Neural cell (in vitro differentiated cells): ENCODE measurements at regions not wholly inside any gene's neighbourhood (a gene's known extent, or its start where the extent isn't known, plus 50 kb on each side); places are given as distances from the start of the nearest gene placed in this dataset.

Experiments used
- H2AFZ ChIP-seq: fragments of 200-600, 300-800 bp; sonication (generic), shearing (Covaris generic); 2 replicates; pipeline ENCODE4 v1.6.0; 2014; ENCODE audit warnings: low read depth, mild to moderate bottlenecking, antibody characterized with exemption, low read length, moderate library complexity
- H3F3A ChIP-seq: fragments of 200-600 bp; shearing (Covaris generic); 2 replicates; pipeline ENCODE4 v1.6.1; 2016; ENCODE audit warnings: mild to moderate bottlenecking, moderate library complexity, mixed read lengths, antibody characterized with exemption, low read length; ENCODE audit not compliant: insufficient read depth, poor library complexity, severe bottlenecking
- H3K27ac ChIP-seq: fragments of 200-600, 300-800 bp; sonication (generic), shearing (Covaris generic); 2 replicates; pipeline ENCODE4 v1.5.1; 2014; ENCODE audit warnings: mild to moderate bottlenecking, low read length, moderate library complexity
- H3K27me3 ChIP-seq: fragments of 300-800, 200-600 bp; sonication (generic), shearing (Covaris generic); 2 replicates; pipeline ENCODE4 v1.6.0; 2014; ENCODE audit warnings: mild to moderate bottlenecking, low read depth, low read length, moderate library complexity; ENCODE audit not compliant: insufficient read depth
- H3K36me3 ChIP-seq: fragments of 300-800, 200-600 bp; sonication (generic), shearing (Covaris generic); 2 replicates; pipeline ENCODE4 v1.5.1; 2014; ENCODE audit warnings: mild to moderate bottlenecking, antibody characterized with exemption, low read length, moderate library complexity; ENCODE audit not compliant: insufficient read depth
- H3K4me2 ChIP-seq: fragments of 300-800, 200-600 bp; sonication (generic), shearing (Covaris generic); 2 replicates; pipeline ENCODE4 v1.6.0; 2014; ENCODE audit warnings: mild to moderate bottlenecking, low read length
- H3K4me3 ChIP-seq: fragments of 300-800, 200-600 bp; sonication (generic), shearing (Covaris generic); 2 replicates; pipeline ENCODE4 v1.5.1; 2014; ENCODE audit warnings: mild to moderate bottlenecking, low read length, moderate library complexity
- H3K79me2 ChIP-seq: fragments of 200-600 bp; shearing (Covaris generic); replicated peaks from 2 replicates; pipeline ENCODE4 v1.6.0; 2014; ENCODE audit warnings: mild to moderate bottlenecking, low read length, moderate library complexity; ENCODE audit not compliant: insufficient read depth
- H3K9ac ChIP-seq: fragments of 300-800, 200-600 bp; sonication (generic), shearing (Covaris generic); 2 replicates; pipeline ENCODE4 v1.6.1; 2016; ENCODE audit warnings: mild to moderate bottlenecking, low read length, mixed read lengths
- H3K9me2 ChIP-seq: fragments of 200-600 bp; shearing (Covaris generic); 2 replicates; pipeline ENCODE4 v1.6.1; 2016; ENCODE audit warnings: mild to moderate bottlenecking, low read length, mixed read lengths; ENCODE audit not compliant: insufficient read depth
- H3K9me3 ChIP-seq: fragments of 200-600, 300-800 bp; sonication (generic), shearing (Covaris generic); 2 replicates; pipeline ENCODE4 v1.6.1; 2016; ENCODE audit warnings: mild to moderate bottlenecking, mixed run types, low read length, moderate library complexity, mixed read lengths
- H4K20me1 ChIP-seq: fragments of 200-600 bp; shearing (Covaris generic); 2 replicates; pipeline ENCODE4 v1.6.1; 2016; ENCODE audit warnings: mild to moderate bottlenecking, mixed run types; ENCODE audit not compliant: insufficient read depth
- CTCF ChIP-seq: fragments of 450-650 bp; IDR thresholded peaks from 2 replicates; pipeline ENCODE4 v1.5.1; 2014; ENCODE audit warnings: antibody characterized with exemption, mild to moderate bottlenecking, moderate library complexity; ENCODE audit not compliant: poor library complexity, severe bottlenecking
- EP300 ChIP-seq: fragments of 450-650 bp; conservative IDR thresholded peaks from 2 replicates; pipeline ENCODE4 v1.6.1; 2014; ENCODE audit warnings: antibody characterized with exemption, mild to moderate bottlenecking, moderate library complexity; ENCODE audit not compliant: poor library complexity, severe bottlenecking
- EZH2 ChIP-seq: fragments of 200-600, 300-800 bp; shearing (Covaris generic), sonication (generic); IDR thresholded peaks from 2 replicates; pipeline ENCODE4 v1.6.1; 2014; ENCODE audit warnings: antibody characterized with exemption, low read length, borderline replicate concordance, mild to moderate bottlenecking; ENCODE audit not compliant: insufficient read depth, poor library complexity, severe bottlenecking
- MXI1 ChIP-seq: fragments of 450-650 bp; conservative IDR thresholded peaks from 2 replicates; pipeline ENCODE4 v1.6.1; 2014; ENCODE audit warnings: antibody characterized with exemption, mild to moderate bottlenecking; ENCODE audit not compliant: poor library complexity, severe bottlenecking
- POLR2AphosphoS5 ChIP-seq: IDR thresholded peaks from 2 replicates; pipeline ENCODE4 v1.6.1; 2012
- RAD21 ChIP-seq: fragments of 450-650 bp; conservative IDR thresholded peaks from 2 replicates; pipeline ENCODE4 v1.6.1; 2014; ENCODE audit warnings: antibody characterized with exemption, mild to moderate bottlenecking, moderate library complexity
- REST ChIP-seq: IDR thresholded peaks from 2 replicates; pipeline ENCODE4 v1.6.1; 2012; ENCODE audit warnings: borderline replicate concordance
- SMC3 ChIP-seq: fragments of 450-650 bp; conservative IDR thresholded peaks from 2 replicates; pipeline ENCODE4 v1.6.1; 2014; ENCODE audit warnings: antibody characterized with exemption, mild to moderate bottlenecking, moderate library complexity; ENCODE audit not compliant: poor library complexity
- TAF1 ChIP-seq: IDR thresholded peaks from 2 replicates; pipeline ENCODE4 v1.6.1; 2012; ENCODE audit warnings: low read depth

- H3K36me3 ChIP-seq, result no peaks in the 10 kb centered on the region
- no peak overlapping the region for H3K9ac ChIP-seq
- H2AFZ ChIP-seq, result no peak overlapping the region
- H3K4me2 ChIP-seq, result no peak overlapping the region
- no peaks in the 10 kb centered on the region for H3K79me2 ChIP-seq
- TF ChIP-seq RAD21 (no peak), EZH2 (no peak), REST (no peak), POLR2AphosphoS5 (peak; percentile 17)
- no peaks in the 10 kb centered on the region for H3F3A ChIP-seq
- no peak overlapping the region for H3K4me3 ChIP-seq
- H3K9me2 ChIP-seq, result no peaks in the 10 kb centered on the region
- H3K27ac ChIP-seq, result no peak overlapping the region
- H3K9me3 ChIP-seq, result no peaks in the 10 kb centered on the region
- H4K20me1 ChIP-seq, result no peaks in the 10 kb centered on the region
- H3K27me3 ChIP-seq, result no peaks in the 10 kb centered on the region
Measured at GRCh38 chr13:99698816-99699099, 197.5 kb downstream of the TM9SF2 start.

- TF ChIP-seq REST, result no peak
- TF ChIP-seq EP300, result peak; percentile 25
- TF ChIP-seq POLR2AphosphoS5, result peak; percentile 19
- Histone ChIP-seq H3F3A (no peaks in the 10 kb centered on the region), H3K36me3 (no peaks in the 10 kb centered on the region), H4K20me1 (no peaks in the 10 kb centered on the region), H3K9me3 (no peaks in the 10 kb centered on the region), H3K27ac (no peak overlapping the region), H3K9ac (no peak overlapping the region), H3K79me2 (no peaks in the 10 kb centered on the region), H3K27me3 (no peaks in the 10 kb centered on the region), H3K9me2 (no peaks in the 10 kb centered on the region), H2AFZ (no peak overlapping the region), H3K4me3 (no peak overlapping the region), H3K4me2 (no peak overlapping the region)
Measured at GRCh38 chr13:99698010-99698815, 196.9 kb downstream of the TM9SF2 start.

GRCh38 chr13:99695857-99696256 lies 194.6 kb downstream of the TM9SF2 start:
- no peaks in the 10 kb centered on the region for H3F3A ChIP-seq
- TF ChIP-seq POLR2AphosphoS5 (no peak), EZH2 (no peak), EP300 (no peak), SMC3 (no peak), REST (no peak), TAF1 (no peak), CTCF (no peak), MXI1 (no peak), RAD21 (no peak)

More at GRCh38 chr13:99695857-99696256, 194.6 kb downstream of the TM9SF2 start:
- Histone ChIP-seq H3K79me2 (no peaks in the 10 kb centered on the region), H3K9me3 (no peaks in the 10 kb centered on the region), H4K20me1 (no peaks in the 10 kb centered on the region), H3K4me2 (no peak overlapping the region), H3K36me3 (no peaks in the 10 kb centered on the region), H2AFZ (no peak overlapping the region), H3K27ac (no peak overlapping the region), H3K4me3 (no peak overlapping the region), H3K9me2 (no peaks in the 10 kb centered on the region), H3K27me3 (no peaks in the 10 kb centered on the region), H3K9ac (no peak overlapping the region)
